ENCODE measurements at regions not wholly inside any gene's neighbourhood (a gene's known extent, or its start where the extent isn't known, plus 50 kb on each side); places are given as distances from the start of the nearest gene placed in this dataset.

DNA sequence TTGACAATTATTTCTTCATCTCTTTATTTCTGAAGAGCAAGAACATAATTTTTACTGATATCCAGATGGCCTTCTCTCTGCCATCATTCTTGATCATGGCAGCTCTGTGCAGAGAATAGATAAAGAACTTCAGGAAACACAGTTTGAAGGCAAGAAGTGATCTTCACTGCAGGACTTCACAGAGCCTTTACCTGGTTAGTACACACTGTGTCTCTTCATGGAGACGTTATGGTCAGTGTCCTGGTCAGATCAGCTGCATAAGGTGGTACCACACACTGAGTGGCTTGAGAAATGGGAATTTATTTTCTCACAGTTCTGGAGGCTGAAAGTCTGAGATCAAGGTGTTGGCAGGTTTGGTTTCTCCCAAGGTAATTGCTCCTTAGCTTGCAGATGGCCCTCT, 129.5 kb downstream of the UTP18 start:
- Histone ChIP-seq H3K4me3 (ENCODE audit: low read length, poor library complexity, severe bottlenecking) (no peak overlapping the region), H2AFZ (ENCODE audit: low read length) (no peak overlapping the region), H3K9ac (ENCODE audit: low read depth, low read length, poor library complexity, severe bottlenecking) (no peak overlapping the region), H4K20me1 (ENCODE audit: insufficient read depth, low read length, poor library complexity, severe bottlenecking) (no peaks in the 10 kb centered on the region), H3F3A (ENCODE audit: low read depth) (no peaks in the 10 kb centered on the region), H3K4me2 (ENCODE audit: low read depth, low read length, poor library complexity, severe bottlenecking) (no peak overlapping the region), H3K9me3 (ENCODE audit: insufficient read depth, low read depth, low read length) (no peaks in the 10 kb centered on the region), H3K9me2 (replicated peaks; ENCODE audit: low read depth, low read length) (no peaks in the 10 kb centered on the region), H3K4me1 (ENCODE audit: insufficient read depth, low read length, poor library complexity, severe bottlenecking) (no peaks in the 10 kb centered on the region), H3K36me3 (ENCODE audit: insufficient read depth, low read length) (no peaks in the 10 kb centered on the region), H3K79me2 (ENCODE audit: insufficient read depth, low read length) (no peaks in the 10 kb centered on the region), H3K27me3 (ENCODE audit: insufficient read depth, low read length, poor library complexity, severe bottlenecking) (no peaks in the 10 kb centered on the region)
- TF ChIP-seq EZH2phosphoT487 (IDR thresholded peaks at IDR 0.05; ENCODE audit: borderline replicate concordance), result no peak
- TF ChIP-seq, protein P1, sequence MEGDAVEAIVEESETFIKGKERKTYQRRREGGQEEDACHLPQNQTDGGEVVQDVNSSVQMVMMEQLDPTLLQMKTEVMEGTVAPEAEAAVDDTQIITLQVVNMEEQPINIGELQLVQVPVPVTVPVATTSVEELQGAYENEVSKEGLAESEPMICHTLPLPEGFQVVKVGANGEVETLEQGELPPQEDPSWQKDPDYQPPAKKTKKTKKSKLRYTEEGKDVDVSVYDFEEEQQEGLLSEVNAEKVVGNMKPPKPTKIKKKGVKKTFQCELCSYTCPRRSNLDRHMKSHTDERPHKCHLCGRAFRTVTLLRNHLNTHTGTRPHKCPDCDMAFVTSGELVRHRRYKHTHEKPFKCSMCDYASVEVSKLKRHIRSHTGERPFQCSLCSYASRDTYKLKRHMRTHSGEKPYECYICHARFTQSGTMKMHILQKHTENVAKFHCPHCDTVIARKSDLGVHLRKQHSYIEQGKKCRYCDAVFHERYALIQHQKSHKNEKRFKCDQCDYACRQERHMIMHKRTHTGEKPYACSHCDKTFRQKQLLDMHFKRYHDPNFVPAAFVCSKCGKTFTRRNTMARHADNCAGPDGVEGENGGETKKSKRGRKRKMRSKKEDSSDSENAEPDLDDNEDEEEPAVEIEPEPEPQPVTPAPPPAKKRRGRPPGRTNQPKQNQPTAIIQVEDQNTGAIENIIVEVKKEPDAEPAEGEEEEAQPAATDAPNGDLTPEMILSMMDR (conservative IDR thresholded peaks at IDR 0.05; ENCODE audit: low read length), result no peak

DNA sequence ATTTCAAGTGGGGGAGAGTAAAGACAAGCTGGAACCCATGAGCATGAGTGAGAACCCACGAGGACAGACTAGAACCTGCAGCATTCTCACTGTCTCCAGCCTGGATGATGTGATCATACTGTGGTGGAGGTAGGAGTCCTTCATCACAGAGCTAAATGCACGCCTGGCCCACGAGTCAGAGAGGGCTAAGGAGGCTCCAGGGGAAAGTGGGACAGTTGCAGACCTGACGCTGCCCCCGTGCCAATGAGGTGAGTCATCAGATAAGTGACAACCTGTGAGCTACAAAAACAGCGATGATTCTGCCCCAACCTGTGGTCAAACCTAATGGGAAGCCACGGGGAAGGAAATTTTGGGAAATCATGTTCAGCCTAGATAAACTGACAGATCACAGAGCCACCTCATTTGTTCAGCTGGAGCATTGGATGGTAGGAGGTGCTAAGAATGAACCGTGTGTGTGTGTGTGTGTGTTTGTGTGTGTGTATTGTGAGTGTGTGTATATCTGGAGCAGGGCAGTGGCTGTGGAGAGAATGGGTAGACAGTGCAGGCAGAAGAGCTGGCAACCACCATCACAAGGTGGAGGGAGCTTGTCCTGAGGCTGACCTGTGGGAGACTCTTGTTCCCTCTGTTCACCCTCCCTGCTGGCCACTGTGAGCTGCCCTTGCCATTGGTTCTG, 131.8 kb downstream of the UTP18 start:
- H3K9me2 ChIP-seq (replicated peaks; ENCODE audit: low read depth, low read length), result no peaks in the 10 kb centered on the region
- no peak overlapping the region for H3K4me2 ChIP-seq (ENCODE audit: low read depth, low read length, poor library complexity, severe bottlenecking)
- H2AFZ ChIP-seq (ENCODE audit: low read length), result no peak overlapping the region
- no peak overlapping the region for H3K4me3 ChIP-seq (ENCODE audit: low read length, poor library complexity, severe bottlenecking)
- H3F3A ChIP-seq (ENCODE audit: low read depth), result no peaks in the 10 kb centered on the region
- no peaks in the 10 kb centered on the region for H3K27me3 ChIP-seq (ENCODE audit: insufficient read depth, low read length, poor library complexity, severe bottlenecking)
- H3K9me3 ChIP-seq (ENCODE audit: insufficient read depth, low read depth, low read length), result no peaks in the 10 kb centered on the region
- no peaks in the 10 kb centered on the region for H4K20me1 ChIP-seq (ENCODE audit: insufficient read depth, low read length, poor library complexity, severe bottlenecking)
- TF ChIP-seq EZH2phosphoT487 (IDR thresholded peaks at IDR 0.05; ENCODE audit: borderline replicate concordance), result no peak
- TF ChIP-seq, protein P1 (conservative IDR thresholded peaks at IDR 0.05; ENCODE audit: low read length), result no peak
- no peaks in the 10 kb centered on the region for H3K36me3 ChIP-seq (ENCODE audit: insufficient read depth, low read length)
- H3K9ac ChIP-seq (ENCODE audit: low read depth, low read length, poor library complexity, severe bottlenecking), result no peak overlapping the region
- no peaks in the 10 kb centered on the region for H3K4me1 ChIP-seq (ENCODE audit: insufficient read depth, low read length, poor library complexity, severe bottlenecking)
- H3K79me2 ChIP-seq (ENCODE audit: insufficient read depth, low read length), result no peaks in the 10 kb centered on the region

DNA sequence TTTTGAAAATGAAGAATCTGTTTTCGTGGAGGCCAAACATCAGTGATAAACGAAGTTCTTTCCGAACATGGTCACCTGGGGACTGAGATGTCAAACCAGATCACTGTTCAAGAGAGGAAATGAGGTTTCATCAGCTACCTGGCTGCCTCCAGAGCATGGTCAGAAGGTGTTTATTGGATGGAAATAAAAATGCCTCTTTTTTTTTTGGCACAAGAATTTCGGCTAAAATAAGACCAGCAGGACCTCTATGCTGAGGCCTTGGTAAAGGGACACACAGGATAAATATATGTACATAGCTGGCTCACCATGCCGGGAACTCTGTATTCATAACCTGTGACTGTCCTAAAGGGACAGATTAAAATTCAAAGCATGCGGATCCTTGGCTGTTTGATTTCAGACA, 135.3 kb downstream of the UTP18 start:
- H3K9me3 ChIP-seq (ENCODE audit: insufficient read depth, low read depth, low read length), result no peaks in the 10 kb centered on the region
- TF ChIP-seq, protein P1 (conservative IDR thresholded peaks at IDR 0.05; ENCODE audit: low read length), result no peak
- TF ChIP-seq EZH2phosphoT487 (IDR thresholded peaks at IDR 0.05; ENCODE audit: borderline replicate concordance), result no peak
- H3K4me1 ChIP-seq (ENCODE audit: insufficient read depth, low read length, poor library complexity, severe bottlenecking), result no peaks in the 10 kb centered on the region
- no peaks in the 10 kb centered on the region for H4K20me1 ChIP-seq (ENCODE audit: insufficient read depth, low read length, poor library complexity, severe bottlenecking)
- no peak overlapping the region for H2AFZ ChIP-seq (ENCODE audit: low read length)
- no peaks in the 10 kb centered on the region for H3F3A ChIP-seq (ENCODE audit: low read depth)
- H3K79me2 ChIP-seq (ENCODE audit: insufficient read depth, low read length), result no peaks in the 10 kb centered on the region
- no peak overlapping the region for H3K4me2 ChIP-seq (ENCODE audit: low read depth, low read length, poor library complexity, severe bottlenecking)
- H3K27me3 ChIP-seq (ENCODE audit: insufficient read depth, low read length, poor library complexity, severe bottlenecking), result no peaks in the 10 kb centered on the region
- H3K4me3 ChIP-seq (ENCODE audit: low read length, poor library complexity, severe bottlenecking), result no peak overlapping the region
- H3K9ac ChIP-seq (ENCODE audit: low read depth, low read length, poor library complexity, severe bottlenecking), result no peak overlapping the region
- no peaks in the 10 kb centered on the region for H3K9me2 ChIP-seq (replicated peaks; ENCODE audit: low read depth, low read length)
- H3K36me3 ChIP-seq (ENCODE audit: insufficient read depth, low read length), result no peaks in the 10 kb centered on the region
